Tibial nerve (tissue), 4 donors: ENCODE measurements at regions not wholly inside any gene's neighbourhood (a gene's known extent, or its start where the extent isn't known, plus 50 kb on each side); places are given as distances from the start of the nearest gene placed in this dataset.
"Not testable (repeated sequence)": the region's sequence is repeated elsewhere in the genome, so short reads cannot be mapped to it uniquely, and the experiment has no call there.

Experiments
- DNase-seq, 2 donors: peaks; one replicate each; pipeline ENCODE4 v3.0.0-alpha.2; 2019; ENCODE audit warnings: low spot score in 2 of 2
- H3K27ac ChIP-seq, 4 donors: fragments of 200-600 bp; sonication (generic) in 3 of 4; one replicate each; pipeline ENCODE4 v1.5.1; 2017 to 2019; ENCODE audit warnings: mild to moderate bottlenecking in 1 of 4
- H3K27me3 ChIP-seq, 2 donors: fragments of 200-600 bp; sonication (generic) in 1 of 2; one replicate each; pipeline versions ENCODE4 v1.5.1 to v1.6.0; 2017 to 2019
- H3K36me3 ChIP-seq, 3 donors: fragments of 200-600 bp; sonication (generic); one replicate each; pipeline ENCODE4 v1.5.1; 2018 to 2019
- H3K4me1 ChIP-seq, 4 donors: fragments of 200-600 bp; sonication (generic) in 3 of 4; one replicate each; pipeline ENCODE4 v1.5.1; 2017 to 2019
- H3K4me3 ChIP-seq, 4 donors: fragments of 200-600 bp; sonication (generic) in 3 of 4; one replicate each; pipeline ENCODE4 v1.5.1; 2017 to 2019; ENCODE audit warnings: mild to moderate bottlenecking in 1 of 4, moderate library complexity in 1 of 4
- H3K9me3 ChIP-seq, 4 donors: fragments of 200-600 bp; sonication (generic) in 3 of 4; one replicate each; pipeline ENCODE4 v1.5.1; 2017 to 2019
- CTCF ChIP-seq, 5 experiments: fragments of 200-600 bp in 3 of 5; fragments of 450-650 bp in 2 of 5; sonication (generic) in 3 of 5; IDR thresholded peaks; one replicate each; pipeline ENCODE4 v1.5.1; 2016 to 2019; ENCODE audit warnings: antibody characterized with exemption in 5 of 5, mild to moderate bottlenecking in 3 of 5, moderate library complexity in 2 of 5
- EP300 ChIP-seq, 2 donors: sonication (generic); formaldehyde crosslinking; IDR thresholded peaks; one replicate each; pipeline ENCODE4 v1.6.1; 2017; ENCODE audit warnings: antibody characterized with exemption in 2 of 2, mild to moderate bottlenecking in 1 of 2
- POLR2A ChIP-seq, 2 donors: fragments of 450-650 bp; IDR thresholded peaks; one replicate each; pipeline ENCODE4 v1.6.1; 2017; ENCODE audit warnings: antibody characterized with exemption in 2 of 2, mild to moderate bottlenecking in 2 of 2, moderate library complexity in 2 of 2
- WGBS, 2 donors: methylation state at CpG; one replicate each; pipeline ENCODE4 v1.1.5; 2018; 5-methylcytosine and 5-hydroxymethylcytosine counted together

- no peaks in the 10 kb centered on the region for H3K9me3 ChIP-seq
- no peak for TF ChIP-seq POLR2A (IDR thresholded peaks at IDR 0.05)
- WGBS, 2 donors, result 83 to 87% methylated on average over 5 of the region's 5 CpGs
These were observed 174.2 kb downstream of the MCHR2 start for GRCh38 chr6:99819853-99820252.

GRCh38 chr6:99821164-99821563 is 172.9 kb downstream of the MCHR2 start:
- 75 to 79% methylated on average over 6 of the region's 6 CpGs for WGBS, 2 donors
- Histone ChIP-seq H3K27ac (no peak overlapping the region), H3K36me3 (no peaks in the 10 kb centered on the region), H3K4me3 (no peak overlapping the region), H3K4me1 (no peaks in the 10 kb centered on the region), H3K9me3 (no peaks in the 10 kb centered on the region), H3K27me3 (peaks cover 0 to 7% of the 10 kb centered on the region in 2 donors)
- DNase-seq, result no peak
- no peak for TF ChIP-seq EP300 (IDR thresholded peaks at IDR 0.05)
- TF ChIP-seq CTCF (IDR thresholded peaks at IDR 0.05), result no peak
- TF ChIP-seq POLR2A (IDR thresholded peaks at IDR 0.05), result no peak

More at GRCh38 chr6:99819853-99820252, 174.2 kb downstream of the MCHR2 start:
- Histone ChIP-seq H3K27ac (no peak overlapping the region), H3K36me3 (no peaks in the 10 kb centered on the region), H3K27me3 (peaks cover 0 to 7% of the 10 kb centered on the region in 2 donors), H3K4me1 (no peaks in the 10 kb centered on the region), H3K4me3 (no peak overlapping the region)
- no peak for DNase-seq

GRCh38 chr6:99822741-99823512 is 171.1 kb downstream of the MCHR2 start:
- H3K4me1 ChIP-seq, result no peaks in the 10 kb centered on the region
- H3K9me3 ChIP-seq, result no peaks in the 10 kb centered on the region
- H3K27me3 ChIP-seq, result peaks cover 0 to 7% of the 10 kb centered on the region in 2 donors
- no peak for DNase-seq
- no peaks in the 10 kb centered on the region for H3K36me3 ChIP-seq
- TF ChIP-seq POLR2A (IDR thresholded peaks at IDR 0.05) (no peak), EP300 (IDR thresholded peaks at IDR 0.05) (no peak), CTCF (IDR thresholded peaks at IDR 0.05) (no peak)
- 21 to 24% methylated on average over 5 of the region's 5 CpGs for WGBS, 2 donors
- no peak overlapping the region for H3K27ac ChIP-seq
- H3K4me3 ChIP-seq, result no peak overlapping the region

- H3K9me3 ChIP-seq, H3K36me3 ChIP-seq, H3K27ac ChIP-seq, H3K4me1 ChIP-seq, H3K4me3 ChIP-seq, DNase-seq, H3K27me3 ChIP-seq: not testable (repeated sequence)
- 13 to 29% methylated on average over 9 to 13 of the region's 34 CpGs for WGBS, 2 donors
These were observed 170.3 kb downstream of the MCHR2 start for GRCh38 chr6:99823513-99824235.

- no peaks in the 10 kb centered on the region for H3K4me1 ChIP-seq
- no peak for TF ChIP-seq CTCF (IDR thresholded peaks at IDR 0.05)
- no peak for TF ChIP-seq EP300 (IDR thresholded peaks at IDR 0.05)
- no peak for TF ChIP-seq POLR2A (IDR thresholded peaks at IDR 0.05)
- WGBS, 2 donors, result 80 to 86% methylated on average over 3 of the region's 3 CpGs
- no peaks in the 10 kb centered on the region for H3K9me3 ChIP-seq
- no peak for DNase-seq
- no peaks in the 10 kb centered on the region for H3K27me3 ChIP-seq
- no peaks in the 10 kb centered on the region for H3K36me3 ChIP-seq
- no peak overlapping the region for H3K27ac ChIP-seq
- no peak overlapping the region for H3K4me3 ChIP-seq
These were observed 161.0 kb downstream of the MCHR2 start for GRCh38 chr6:99833034-99833433.

- DNase-seq, result no peak
- no peaks in the 10 kb centered on the region for H3K27me3 ChIP-seq
These were observed 157.6 kb downstream of the MCHR2 start for GRCh38 chr6:99836471-99836870.

More at GRCh38 chr6:99836471-99836870, 157.6 kb downstream of the MCHR2 start:
- Histone ChIP-seq H3K9me3 (no peaks in the 10 kb centered on the region), H3K36me3 (no peaks in the 10 kb centered on the region), H3K27ac (no peak overlapping the region), H3K4me1 (no peaks in the 10 kb centered on the region), H3K4me3 (no peak overlapping the region)
- WGBS, 2 donors, result 86 to 91% methylated on average over 3 of the region's 3 CpGs
- TF ChIP-seq POLR2A (IDR thresholded peaks at IDR 0.05), result no peak
- no peak for TF ChIP-seq EP300 (IDR thresholded peaks at IDR 0.05)
- no peak for TF ChIP-seq CTCF (IDR thresholded peaks at IDR 0.05)
